Thymus (tissue), 11 donors: ENCODE measurements at regions not wholly inside any gene's neighbourhood (a gene's known extent, or its start where the extent isn't known, plus 50 kb on each side); places are given as distances from the start of the nearest gene placed in this dataset.

Source experiments
- DNase-seq, 9 donors: peaks; one replicate each; pipeline ENCODE4 v3.0.0-alpha.2; 2013; ENCODE audit warnings: low spot score in 9 of 9, low read depth in 6 of 9, missing footprints in 1 of 9
- H3K27ac ChIP-seq, 2 donors: one replicate each; pipeline ENCODE4 v1.5.1; 2013; ENCODE audit warnings: control low read depth in 1 of 2, low read depth in 1 of 2, low read length in 1 of 2, mild to moderate bottlenecking in 1 of 2, moderate library complexity in 1 of 2
- H3K27me3 ChIP-seq, 2 donors: one replicate each; pipeline ENCODE4 v1.5.1; 2013; ENCODE audit warnings: low read length in 1 of 2; ENCODE audit not compliant: control insufficient read depth in 2 of 2, insufficient read depth in 1 of 2
- H3K36me3 ChIP-seq, 2 donors: one replicate each; pipeline ENCODE4 v1.5.1; 2013; ENCODE audit warnings: low read length in 1 of 2, mild to moderate bottlenecking in 1 of 2, moderate library complexity in 1 of 2; ENCODE audit not compliant: control insufficient read depth in 2 of 2, insufficient read depth in 2 of 2
- H3K4me1 ChIP-seq, 2 donors: one replicate each; pipeline ENCODE4 v1.5.1; 2013; ENCODE audit warnings: low read length in 2 of 2; ENCODE audit not compliant: control insufficient read depth in 2 of 2, insufficient read depth in 2 of 2
- H3K4me3 ChIP-seq, 2 donors: one replicate each; pipeline ENCODE4 v1.5.1; 2013; ENCODE audit warnings: low read length in 2 of 2, control low read depth in 1 of 2, mild to moderate bottlenecking in 1 of 2
- H3K9me3 ChIP-seq, 2 donors: one replicate each; pipeline ENCODE4 v1.5.1; 2013; ENCODE audit warnings: low read length in 1 of 2, mild to moderate bottlenecking in 1 of 2; ENCODE audit not compliant: control insufficient read depth in 2 of 2, insufficient read depth in 1 of 2
- WGBS: extraction: QIAGEN DNeasy Blood & Tissue Kit; methylation state at CpG from one replicate; pipeline ENCODE4 v1.1.7; 2013; 5-methylcytosine and 5-hydroxymethylcytosine counted together
- donor health status: healthy.

DNA sequence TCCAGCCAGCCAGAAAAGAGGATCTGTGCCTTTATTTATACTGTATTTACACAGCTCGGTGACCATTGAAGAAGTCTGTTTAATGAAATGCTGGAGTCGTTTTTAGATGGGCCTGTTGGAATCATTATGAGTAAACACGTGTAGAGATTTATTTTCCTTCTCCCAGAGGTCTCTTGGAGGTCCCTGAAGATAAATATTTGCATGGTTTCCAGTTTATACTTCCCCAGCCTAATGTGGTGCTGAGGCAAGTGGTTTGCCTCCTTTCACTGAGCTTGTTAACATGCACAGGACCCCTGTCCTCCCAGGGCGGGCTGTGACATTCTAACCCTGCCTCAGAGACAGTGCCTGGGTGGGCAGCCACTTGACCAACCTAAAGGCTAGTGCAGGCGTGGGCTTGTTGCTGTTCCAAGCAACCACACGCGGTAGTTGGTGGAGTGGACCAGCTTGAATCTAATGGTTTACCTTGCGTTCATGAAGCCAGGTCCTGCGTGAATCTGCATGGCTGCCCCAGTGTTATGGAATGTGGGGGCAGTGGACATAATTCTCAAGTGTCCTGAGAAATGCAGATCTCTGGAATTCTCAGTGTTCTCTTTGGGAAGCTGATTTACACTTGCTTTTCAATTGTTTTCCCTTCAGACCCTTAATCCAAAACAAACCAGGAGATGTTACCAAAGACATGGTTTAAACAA, 130.2 kb upstream of the DLX2 start:
- no peak for DNase-seq
- Histone ChIP-seq H3K36me3 (no peaks in the 10 kb centered on the region), H3K4me3 (no peak overlapping the region), H3K4me1 (peaks cover 20 to 70% of the 10 kb centered on the region in 2 donors), H3K9me3 (no peaks in the 10 kb centered on the region), H3K27me3 (peaks cover 0 to 16% of the 10 kb centered on the region in 2 donors), H3K27ac (no peak overlapping the region)
- 97% methylated on average over 9 of the region's 9 CpGs for WGBS

DNA sequence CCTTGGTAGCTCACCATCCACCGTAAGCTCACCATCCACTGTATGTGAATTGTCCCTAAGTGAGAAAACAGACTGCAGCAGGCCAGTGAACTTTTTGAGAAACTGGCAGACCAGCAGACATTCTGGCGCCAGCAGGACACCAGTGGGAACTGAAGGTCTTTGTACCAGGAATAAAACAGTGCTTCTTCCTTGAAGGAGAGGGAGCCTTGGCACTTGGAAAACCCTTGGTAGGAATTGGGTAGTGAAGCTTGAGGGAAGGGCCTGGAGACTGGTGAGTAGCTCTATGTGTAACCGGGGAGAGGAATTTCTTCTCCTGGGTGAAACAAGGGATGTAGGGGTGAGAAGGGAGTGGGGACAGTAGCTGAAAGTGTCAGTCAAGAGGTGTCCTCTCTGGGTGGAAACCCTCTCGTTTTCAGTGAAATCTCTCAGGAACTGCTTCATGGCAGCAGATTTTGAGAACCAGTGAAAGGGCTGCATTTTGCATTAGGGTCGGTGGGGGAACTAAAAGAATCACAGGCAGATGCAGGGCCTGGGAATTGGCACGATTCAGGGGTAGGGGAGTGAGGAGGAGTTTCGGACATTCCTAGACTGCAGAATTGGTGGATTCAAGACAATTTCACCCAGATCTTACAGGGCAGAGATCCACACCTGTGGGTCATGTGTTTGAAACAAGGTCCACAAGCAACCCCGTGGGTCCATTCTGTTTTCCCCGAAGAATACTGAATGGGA, 131.5 kb upstream of the DLX2 start:
- Histone ChIP-seq H3K27ac (peak overlapping the region in 1 of 2 donors; percentile 80), H3K4me3 (peak overlapping the region; percentile 46 to 48), H3K27me3 (peaks cover 0 to 16% of the 10 kb centered on the region in 2 donors), H3K36me3 (no peaks in the 10 kb centered on the region), H3K9me3 (no peaks in the 10 kb centered on the region), H3K4me1 (peaks cover 16 to 60% of the 10 kb centered on the region in 2 donors)
- DNase-seq = no peak
- 66% methylated on average over 9 of the region's 9 CpGs for WGBS

DNA sequence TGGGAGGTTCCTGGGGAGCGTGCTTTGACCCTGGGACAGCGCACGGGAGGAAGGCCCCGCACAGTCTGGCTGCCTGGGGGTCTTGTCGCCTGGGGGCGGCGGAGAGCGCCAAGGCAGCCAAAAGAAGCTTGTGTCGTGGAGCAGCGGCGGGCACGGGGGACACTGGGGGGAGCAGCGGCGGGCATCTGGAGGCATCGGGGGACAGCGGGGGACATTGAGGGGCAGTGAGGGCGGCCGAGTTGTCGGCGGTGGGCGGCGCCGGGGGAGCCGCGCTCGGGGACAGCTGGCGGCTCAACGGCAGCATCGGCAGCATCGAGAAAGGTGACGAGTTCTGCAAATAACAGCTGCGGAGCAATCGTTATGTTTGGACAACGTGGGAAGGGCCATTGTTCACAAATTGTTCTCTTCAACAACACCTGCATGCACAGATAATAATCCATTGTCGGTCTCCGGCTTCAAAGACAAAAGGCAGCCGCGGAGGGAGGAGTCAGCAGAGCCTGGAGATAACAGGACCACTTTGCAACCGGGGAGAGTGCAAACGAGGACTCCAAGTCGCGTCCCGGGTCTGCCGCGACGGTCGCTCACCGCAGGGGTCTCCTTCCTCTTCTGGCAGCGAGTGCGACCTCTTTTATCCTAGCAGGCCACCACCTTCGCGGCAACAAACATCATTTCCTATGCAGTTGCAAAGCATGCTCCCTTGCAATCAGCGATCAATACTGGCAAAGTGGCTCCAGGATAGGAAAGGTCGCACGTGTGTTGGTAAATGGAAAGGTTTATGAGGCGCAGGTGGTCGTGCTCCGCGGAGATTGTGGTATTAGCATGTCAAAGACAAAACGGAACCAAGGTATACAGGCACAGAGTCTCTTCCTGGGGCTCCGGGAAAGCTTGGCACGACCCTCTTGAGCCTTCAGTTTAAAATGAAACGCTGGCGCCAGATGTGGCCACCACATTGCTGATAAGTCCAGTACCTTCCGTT, 132.3 kb upstream of the DLX2 start:
- H3K4me1 ChIP-seq = peaks cover 14 to 55% of the 10 kb centered on the region in 2 donors
- peak in 8 of 9 donors; percentile 36 to 77 (median 49) for DNase-seq
- H3K27me3 ChIP-seq = peaks cover 0 to 16% of the 10 kb centered on the region in 2 donors
- WGBS = 3% methylated on average over 65 of the region's 65 CpGs
- H3K27ac ChIP-seq = peak overlapping the region; percentile 64 to 80
- H3K36me3 ChIP-seq = no peaks in the 10 kb centered on the region
- H3K4me3 ChIP-seq = peak overlapping the region; percentile 46 to 48
- H3K9me3 ChIP-seq = no peaks in the 10 kb centered on the region

DNA sequence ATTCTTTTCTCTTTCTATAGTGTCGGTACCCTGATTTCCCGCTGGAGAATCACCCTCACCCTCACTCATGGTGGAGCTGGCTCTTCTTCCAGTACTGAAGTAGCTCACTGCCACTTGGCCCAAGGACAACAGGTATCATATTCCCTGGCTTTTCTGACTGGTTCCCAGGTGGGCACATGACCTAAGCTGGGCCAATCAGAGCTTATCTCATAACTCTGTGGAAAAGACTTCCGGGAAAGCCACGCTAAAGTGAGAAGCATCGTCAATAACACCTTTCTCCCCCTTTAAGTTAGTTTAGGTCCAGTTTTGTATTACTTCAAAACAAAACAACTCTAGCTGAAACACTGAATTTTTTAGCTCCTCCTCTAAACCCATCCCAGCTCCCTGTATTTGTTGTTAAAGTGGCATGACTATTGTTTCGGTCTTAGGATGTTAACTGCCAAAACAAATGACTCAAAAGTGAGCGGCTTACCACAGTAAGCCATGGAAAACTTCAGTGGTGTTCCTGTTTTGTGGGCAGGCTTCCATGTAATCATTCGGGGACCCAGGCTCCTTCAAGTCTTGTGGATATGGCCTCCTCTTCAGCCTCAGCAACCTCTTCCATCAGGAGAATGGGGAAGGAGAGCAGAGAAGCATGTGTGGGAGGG, 137.4 kb upstream of the DLX2 start:
- Histone ChIP-seq H3K27ac (no peak overlapping the region), H3K36me3 (no peaks in the 10 kb centered on the region), H3K4me3 (no peak overlapping the region), H3K27me3 (peaks cover 0 to 6% of the 10 kb centered on the region in 2 donors), H3K4me1 (peaks cover 15 to 28% of the 10 kb centered on the region in 2 donors), H3K9me3 (no peaks in the 10 kb centered on the region)
- no peak for DNase-seq
- WGBS = 96% methylated on average over 8 of the region's 8 CpGs

DNA sequence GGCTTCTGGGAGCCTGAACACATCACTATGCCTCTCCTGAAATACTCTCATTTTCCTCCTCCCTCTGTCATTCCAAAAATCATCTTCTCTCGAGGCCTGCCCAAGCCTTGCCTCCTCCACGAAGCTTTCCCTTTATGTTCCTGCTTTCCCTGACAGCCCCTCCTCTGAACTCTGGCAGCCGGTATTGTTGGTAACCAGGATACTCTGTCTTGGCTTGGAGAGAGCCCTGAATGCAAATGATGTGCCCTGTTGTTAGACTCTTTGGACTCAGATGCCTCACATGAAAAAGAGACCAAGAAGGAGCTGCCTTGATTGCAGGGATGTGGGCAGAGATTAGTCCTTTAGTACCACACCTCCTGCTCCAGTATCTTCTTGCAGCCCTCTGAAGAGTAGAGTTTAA, 138.5 kb upstream of the DLX2 start:
- Histone ChIP-seq H3K4me1 (peaks cover 9 to 18% of the 10 kb centered on the region in 2 donors), H3K27me3 (no peaks in the 10 kb centered on the region), H3K9me3 (no peaks in the 10 kb centered on the region), H3K27ac (no peak overlapping the region), H3K36me3 (no peaks in the 10 kb centered on the region), H3K4me3 (no peak overlapping the region)
- 98% methylated on average over 3 of the region's 3 CpGs for WGBS
- DNase-seq = no peak

DNA sequence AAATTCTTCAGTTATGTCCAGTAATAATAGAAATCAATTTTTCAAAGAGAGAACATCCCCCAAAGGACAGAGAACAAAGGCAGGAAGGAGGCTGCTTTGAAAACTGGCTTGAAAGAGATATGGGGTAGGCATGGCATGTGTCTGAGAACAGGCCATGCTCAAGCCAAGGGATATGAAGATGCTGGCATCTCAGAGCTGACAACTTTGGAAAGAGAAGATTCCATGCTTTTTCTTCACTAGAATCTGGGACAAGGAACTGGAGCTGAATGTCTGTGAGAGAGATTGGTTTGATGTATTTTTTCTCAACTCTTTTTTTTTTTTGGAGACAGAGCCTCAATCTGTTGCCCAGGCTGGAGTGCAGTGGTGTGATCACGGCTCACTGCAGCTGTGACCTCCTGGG, 139.8 kb upstream of the DLX2 start:
- 90% methylated on average over 1 of the region's 1 CpG for WGBS
- no peaks in the 10 kb centered on the region for H3K9me3 ChIP-seq
- no peak for DNase-seq
- H3K27ac ChIP-seq = no peak overlapping the region
- no peak overlapping the region for H3K4me3 ChIP-seq
- no peaks in the 10 kb centered on the region for H3K27me3 ChIP-seq
- H3K36me3 ChIP-seq = no peaks in the 10 kb centered on the region
- H3K4me1 ChIP-seq = peaks cover 11 to 12% of the 10 kb centered on the region in 2 donors

DNA sequence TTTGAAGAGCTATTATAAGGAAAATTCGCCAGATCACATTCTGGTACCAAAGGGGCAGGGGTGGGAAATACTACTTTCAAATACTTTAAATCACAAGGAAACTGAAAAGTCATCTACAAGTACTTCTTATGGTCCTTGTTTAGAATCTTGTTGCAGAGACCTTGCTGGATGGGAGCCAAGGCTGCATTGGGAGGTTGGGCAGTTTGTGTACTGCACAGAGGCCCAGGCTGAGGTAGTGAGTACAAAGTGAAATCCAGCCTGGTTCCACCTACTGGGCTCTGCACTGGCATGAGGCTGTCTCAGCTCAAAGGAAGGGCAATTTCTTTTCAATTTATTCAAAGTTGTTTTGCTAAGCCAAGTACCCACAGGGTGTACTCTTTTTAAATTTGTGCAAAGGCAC, 140.3 kb upstream of the DLX2 start:
- no peaks in the 10 kb centered on the region for H3K36me3 ChIP-seq
- H3K4me3 ChIP-seq = no peak overlapping the region
- DNase-seq = no peak
- WGBS = 100% methylated on average over 1 of the region's 1 CpG
- H3K27me3 ChIP-seq = no peaks in the 10 kb centered on the region
- H3K27ac ChIP-seq = no peak overlapping the region
- peaks cover 11 to 12% of the 10 kb centered on the region in 2 donors for H3K4me1 ChIP-seq
- H3K9me3 ChIP-seq = no peaks in the 10 kb centered on the region

DNA sequence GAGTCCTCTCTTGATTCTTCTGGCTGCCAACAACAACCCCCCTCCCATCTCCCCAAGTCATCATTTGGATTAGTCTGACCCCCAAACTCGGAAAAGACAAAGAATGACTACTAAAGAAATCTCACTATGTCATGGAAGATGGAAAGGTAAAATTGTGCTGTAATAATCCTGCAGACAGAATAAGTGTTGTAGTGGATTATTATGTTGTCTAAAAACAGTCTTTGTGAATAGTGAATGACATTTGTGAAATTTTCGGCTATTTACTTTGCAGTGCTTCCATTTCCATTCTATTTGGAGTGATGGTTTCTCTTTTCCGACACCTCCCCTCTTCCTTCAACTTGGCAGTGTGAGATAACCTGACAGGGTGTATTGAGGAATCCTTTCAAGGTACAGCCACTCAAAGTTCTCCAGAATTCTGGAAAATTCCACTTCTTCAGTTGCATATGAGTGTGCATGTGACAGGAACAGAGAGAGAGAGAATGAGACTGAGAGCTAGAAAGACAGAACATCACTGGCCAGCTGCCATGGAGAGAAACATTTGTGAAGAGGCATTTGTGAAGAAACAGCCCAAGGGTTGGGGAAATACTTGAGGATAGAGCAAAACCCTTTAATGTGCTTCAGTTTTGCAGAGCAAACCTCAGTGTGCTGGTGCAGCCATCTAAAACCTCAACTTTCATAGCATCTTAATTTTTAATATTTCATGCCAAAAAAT, 141.9 kb upstream of the DLX2 start:
- 98% methylated on average over 3 of the region's 3 CpGs for WGBS
- H3K4me3 ChIP-seq = no peak overlapping the region
- DNase-seq = no peak

More for the DNA sequence above, 141.9 kb upstream of the DLX2 start:
- Histone ChIP-seq H3K27ac (no peak overlapping the region), H3K36me3 (no peaks in the 10 kb centered on the region), H3K9me3 (no peaks in the 10 kb centered on the region), H3K27me3 (no peaks in the 10 kb centered on the region), H3K4me1 (peaks cover 10 to 11% of the 10 kb centered on the region in 2 donors)
